Esophagus squamous epithelium (tissue), 5 donors: ENCODE measurements at regions not wholly inside any gene's neighbourhood (a gene's known extent, or its start where the extent isn't known, plus 50 kb on each side); places are given as distances from the start of the nearest gene placed in this dataset.

Experiments used
- DNase-seq: peaks from one replicate; lab custom pipeline; 2025; lab: John Stamatoyannopoulos, UW
- H3K27ac ChIP-seq, 4 donors: fragments of 200-600 bp; sonication (generic); one replicate each; pipeline ENCODE4 v1.5.1; 2016 to 2019; ENCODE audit warnings: mild to moderate bottlenecking in 1 of 4
- H3K27me3 ChIP-seq, 4 donors: fragments of 200-600 bp; sonication (generic); 1 replicate in 3 of 4; 2 replicates in 1 of 4; pipeline versions ENCODE4 v1.5.1 to v1.6.0; 2017 to 2021; ENCODE audit warnings: antibody characterized with exemption in 1 of 4
- H3K36me3 ChIP-seq, 3 donors: fragments of 200-600 bp; sonication (generic); one replicate each; pipeline ENCODE4 v1.5.1; 2016 to 2019
- H3K4me1 ChIP-seq, 3 donors: fragments of 200-600 bp; sonication (generic); one replicate each; pipeline ENCODE4 v1.5.1; 2017 to 2019
- H3K4me3 ChIP-seq, 4 donors: fragments of 200-600 bp; sonication (generic); 1 replicate in 3 of 4; 2 replicates in 1 of 4; pipeline ENCODE4 v1.5.1; 2016 to 2019; ENCODE audit warnings: mild to moderate bottlenecking in 2 of 4, moderate library complexity in 1 of 4
- H3K9me3 ChIP-seq, 3 donors: fragments of 200-600 bp; sonication (generic); one replicate each; pipeline ENCODE4 v1.5.1; 2016 to 2019
- CTCF ChIP-seq, 6 experiments: fragments of 450-650 bp in 4 of 6; fragments of 200-600 bp in 2 of 6; sonication (generic) in 2 of 6; IDR thresholded peaks; one replicate each; pipeline ENCODE4 v1.5.1; 2016 to 2019; ENCODE audit warnings: antibody characterized with exemption in 6 of 6, mild to moderate bottlenecking in 4 of 6, moderate library complexity in 4 of 6
- POLR2A ChIP-seq, 4 donors: fragments of 450-650 bp; IDR thresholded peaks; one replicate each; pipeline ENCODE4 v1.6.1; 2017; ENCODE audit warnings: antibody characterized with exemption in 4 of 4, mild to moderate bottlenecking in 4 of 4, moderate library complexity in 3 of 4
- WGBS, 2 donors: methylation state at CpG; one replicate each; pipeline ENCODE4 v1.1.5; 2018; 5-methylcytosine and 5-hydroxymethylcytosine counted together
- intact Hi-C: fragments of 100-400 bp; cut with DNase I; formaldehyde crosslinking; loops from one replicate; pipeline ENCODE4 v1.15.0; 2022
- donor health status: DM: yes; HTN: yes; CAD: no.

GRCh38 chr5:82889088-82889487 lies 188.1 kb downstream of the TMEM167A start:
- DNase-seq: no peak
- Histone ChIP-seq H3K27ac (no peak overlapping the region), H3K4me1 (no peaks in the 10 kb centered on the region), H3K9me3 (no peaks in the 10 kb centered on the region), H3K36me3 (no peaks in the 10 kb centered on the region), H3K27me3 (no peaks in the 10 kb centered on the region), H3K4me3 (no peak overlapping the region)
- TF ChIP-seq POLR2A (IDR thresholded peaks at IDR 0.05) (no peak), CTCF (IDR thresholded peaks at IDR 0.05) (no peak)
- WGBS, 2 donors: 43 to 70% methylated on average over 1 of the region's 1 CpG
- intact Hi-C loops: no loop called here

- H3K36me3 ChIP-seq: no peaks in the 10 kb centered on the region
- DNase-seq: no peak
- 30% methylated on average over 1 of the region's 1 CpG; no CpG with 5 or more reads in 1 of the 2 donors for WGBS, 2 donors
- H3K4me1 ChIP-seq: no peaks in the 10 kb centered on the region
- intact Hi-C loops: no loop called here
- no peaks in the 10 kb centered on the region for H3K27me3 ChIP-seq
- H3K9me3 ChIP-seq: no peaks in the 10 kb centered on the region
- no peak for TF ChIP-seq CTCF (IDR thresholded peaks at IDR 0.05)
- TF ChIP-seq POLR2A (IDR thresholded peaks at IDR 0.05): no peak
- no peak overlapping the region for H3K27ac ChIP-seq
- H3K4me3 ChIP-seq: no peak overlapping the region
Measured at GRCh38 chr5:82886911-82887310, 190.3 kb downstream of the TMEM167A start.

- H3K36me3 ChIP-seq: no peaks in the 10 kb centered on the region
- H3K4me1 ChIP-seq: no peaks in the 10 kb centered on the region
- H3K9me3 ChIP-seq: no peaks in the 10 kb centered on the region
- H3K4me3 ChIP-seq: no peak overlapping the region
- no peak overlapping the region for H3K27ac ChIP-seq
- no peak for DNase-seq
- WGBS, 2 donors: 48 to 56% methylated on average over 3 of the region's 3 CpGs
- no peaks in the 10 kb centered on the region for H3K27me3 ChIP-seq
- intact Hi-C loops: no loop called here
- no peak for TF ChIP-seq CTCF (IDR thresholded peaks at IDR 0.05)
- TF ChIP-seq POLR2A (IDR thresholded peaks at IDR 0.05): no peak
Measured at GRCh38 chr5:82885627-82886389, 191.4 kb downstream of the TMEM167A start.

- H3K9me3 ChIP-seq: peaks cover 0 to 4% (median 0%) of the 10 kb centered on the region in 3 donors
- H3K4me3 ChIP-seq: no peak overlapping the region
- TF ChIP-seq CTCF (IDR thresholded peaks at IDR 0.05): no peak
- TF ChIP-seq POLR2A (IDR thresholded peaks at IDR 0.05): no peak
- DNase-seq: no peak
- intact Hi-C loops: no loop called here
- no peak overlapping the region for H3K27ac ChIP-seq
- no peaks in the 10 kb centered on the region for H3K36me3 ChIP-seq
- H3K27me3 ChIP-seq: no peaks in the 10 kb centered on the region
- no peaks in the 10 kb centered on the region for H3K4me1 ChIP-seq
- 57 to 67% methylated on average over 5 of the region's 5 CpGs for WGBS, 2 donors
Measured at GRCh38 chr5:82884821-82885471, 192.2 kb downstream of the TMEM167A start.

- DNase-seq: no peak
- TF ChIP-seq POLR2A (IDR thresholded peaks at IDR 0.05) (no peak), CTCF (IDR thresholded peaks at IDR 0.05) (no peak)
- Histone ChIP-seq H3K36me3 (no peaks in the 10 kb centered on the region), H3K4me1 (no peaks in the 10 kb centered on the region), H3K27me3 (no peaks in the 10 kb centered on the region), H3K4me3 (no peak overlapping the region), H3K9me3 (peaks cover 0 to 4% (median 0%) of the 10 kb centered on the region in 3 donors), H3K27ac (no peak overlapping the region)
- intact Hi-C loops: no loop called here
Measured at GRCh38 chr5:82882316-82882715, 194.9 kb downstream of the TMEM167A start.
